ENCODE measurements at regions not wholly inside any gene's neighbourhood (a gene's known extent, or its start where the extent isn't known, plus 50 kb on each side); places are given as distances from the start of the nearest gene placed in this dataset.

GRCh38 chr12:124420041-124420995 is 125.4 kb downstream of the RFLNA start:
- TF ChIP-seq ZNF274 (IDR thresholded peaks at IDR 0.05; ENCODE audit: low read depth, low read length), result no peak
- no peak overlapping the region for H3K4me3 ChIP-seq (ENCODE audit: low read length)

DNA sequence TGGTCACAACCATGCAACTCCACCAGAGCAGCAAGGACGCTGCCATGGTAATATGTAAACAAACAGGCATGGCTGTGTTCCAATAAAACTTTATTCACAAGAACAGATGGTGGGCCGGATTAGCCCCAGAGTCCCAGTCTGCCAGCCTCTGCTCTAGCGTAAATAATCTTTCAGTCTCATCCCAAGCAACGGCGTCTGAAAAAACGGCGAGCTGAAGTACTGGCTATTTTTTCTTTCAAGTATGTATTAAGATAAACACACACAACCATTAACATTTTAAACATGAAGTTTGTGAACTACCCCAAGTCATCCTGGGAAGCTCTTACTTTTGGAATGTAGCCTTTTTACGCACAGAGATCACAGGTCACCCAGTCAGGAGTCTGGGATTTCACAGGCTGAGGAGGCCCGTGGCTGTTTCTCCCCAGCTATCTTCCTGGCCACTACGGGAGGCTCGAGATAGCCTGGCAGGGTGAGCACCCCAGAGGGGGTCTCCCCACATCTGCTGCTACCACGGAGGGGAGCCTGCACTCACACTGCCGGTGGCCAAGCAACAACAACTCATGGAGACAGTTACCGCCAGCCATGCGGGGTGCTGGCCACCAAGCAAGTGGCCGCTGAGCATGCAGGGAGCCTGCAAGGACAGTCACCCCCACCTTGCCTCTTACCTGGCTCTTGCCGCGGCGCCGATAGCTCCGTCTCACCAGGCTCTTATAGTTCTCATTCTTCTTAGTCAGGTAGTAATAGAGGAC is 124.6 kb downstream of the RFLNA start:
- no peak for TF ChIP-seq ZNF274 (IDR thresholded peaks at IDR 0.05; ENCODE audit: low read depth, low read length)
- no peak overlapping the region for H3K4me3 ChIP-seq (ENCODE audit: low read length)

GRCh38 chr12:124418791-124419190 is 123.9 kb downstream of the RFLNA start:
- H3K4me3 ChIP-seq (ENCODE audit: low read length), result no peak overlapping the region
- TF ChIP-seq ZNF274 (IDR thresholded peaks at IDR 0.05; ENCODE audit: low read depth, low read length), result no peak

DNA sequence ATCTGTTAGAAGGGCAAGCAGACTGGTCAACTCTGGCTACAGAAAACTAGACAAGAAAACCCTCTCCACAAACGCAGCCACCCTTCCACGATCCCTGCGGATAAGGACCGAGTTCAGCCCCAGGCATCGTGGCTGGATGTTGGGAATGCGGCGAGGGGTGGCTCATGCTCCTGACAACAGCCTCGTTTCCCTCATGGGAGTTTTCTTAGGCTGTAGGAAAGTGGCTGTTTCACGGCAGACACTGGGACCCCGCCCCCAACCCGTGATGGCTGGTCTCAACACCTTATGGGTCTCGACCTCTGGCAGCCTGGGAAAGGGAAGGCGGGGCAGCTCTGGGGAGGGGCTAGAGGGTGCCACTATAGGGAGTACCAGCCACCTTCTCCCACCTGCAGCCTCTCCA is 123.3 kb downstream of the RFLNA start:
- no peak overlapping the region for H3K4me3 ChIP-seq (ENCODE audit: low read length)
- TF ChIP-seq ZNF274 (IDR thresholded peaks at IDR 0.05; ENCODE audit: low read depth, low read length), result no peak

- TF ChIP-seq ZNF274 (IDR thresholded peaks at IDR 0.05; ENCODE audit: low read depth, low read length), result no peak
- no peak overlapping the region for H3K4me3 ChIP-seq (ENCODE audit: low read length)
Measured at GRCh38 chr12:124416516-124417395, 121.9 kb downstream of the RFLNA start.

DNA sequence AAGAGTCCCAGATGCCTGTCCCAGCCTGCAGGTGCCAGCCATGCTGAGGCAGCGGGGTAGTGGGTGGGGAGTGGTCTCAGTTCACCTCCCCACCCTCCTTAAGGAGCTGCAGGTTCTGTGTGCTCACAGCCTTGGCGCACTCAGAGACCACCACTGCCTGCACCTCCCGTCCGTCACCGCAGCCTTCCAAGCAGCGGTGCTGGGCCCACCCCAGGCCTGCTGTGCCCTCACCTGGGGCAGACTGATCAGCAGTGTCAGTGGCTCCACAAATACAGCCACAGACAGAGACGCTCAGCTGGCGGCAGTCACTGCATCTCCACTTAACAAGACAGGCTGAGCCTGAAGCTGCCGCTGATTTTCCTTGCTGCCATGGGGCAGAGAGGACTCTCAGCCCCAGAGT is 120.2 kb downstream of the RFLNA start:
- TF ChIP-seq ZNF274 (IDR thresholded peaks at IDR 0.05; ENCODE audit: low read depth, low read length), result no peak
- H3K4me3 ChIP-seq (ENCODE audit: low read length), result no peak overlapping the region

- H3K4me3 ChIP-seq (ENCODE audit: low read length), result no peak overlapping the region
- TF ChIP-seq ZNF274 (IDR thresholded peaks at IDR 0.05; ENCODE audit: low read depth, low read length), result no peak
Measured at GRCh38 chr12:124413915-124414314, 119.0 kb downstream of the RFLNA start.

DNA sequence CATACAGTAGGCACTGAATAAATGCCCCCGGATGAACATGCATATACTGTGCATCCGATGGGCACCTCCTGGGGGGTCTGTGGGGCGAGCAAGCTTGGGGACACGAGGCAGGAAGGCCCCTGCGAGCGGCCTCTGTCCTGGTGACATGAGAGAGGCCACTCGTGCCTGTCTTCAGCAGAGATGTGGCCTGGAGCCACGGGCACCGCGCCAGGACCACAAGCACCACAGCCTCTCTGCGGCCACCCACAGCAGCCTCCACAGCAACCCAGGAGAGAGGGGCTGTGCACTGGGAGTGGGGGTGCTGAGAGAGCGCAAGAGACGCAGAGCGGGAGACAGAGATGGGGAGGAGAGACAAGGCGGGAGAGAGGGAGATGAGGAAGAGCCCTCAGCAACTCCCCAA is 118.5 kb downstream of the RFLNA start:
- no peak overlapping the region for H3K4me3 ChIP-seq (ENCODE audit: low read length)
- no peak for TF ChIP-seq ZNF274 (IDR thresholded peaks at IDR 0.05; ENCODE audit: low read depth, low read length)

DNA sequence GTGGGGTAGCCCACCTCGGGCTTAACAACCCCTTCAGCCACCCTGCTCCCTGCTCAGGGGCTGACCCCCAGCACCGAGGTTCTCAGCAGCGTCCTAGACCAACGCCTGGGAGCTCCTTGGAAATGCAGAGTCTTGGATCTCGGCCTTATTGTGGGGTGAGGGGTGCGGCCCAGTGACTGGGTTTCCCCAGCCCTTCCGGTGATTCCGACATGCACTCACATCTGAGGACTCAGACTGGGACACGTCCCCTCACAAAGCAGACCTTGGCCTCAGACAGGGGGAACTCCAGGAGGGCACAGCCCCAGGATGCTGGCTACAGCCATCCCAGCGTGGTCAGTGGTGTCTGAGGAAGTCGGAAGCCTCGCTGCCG is 117.7 kb downstream of the RFLNA start:
- H3K4me3 ChIP-seq (ENCODE audit: low read length), result no peak overlapping the region
- no peak for TF ChIP-seq ZNF274 (IDR thresholded peaks at IDR 0.05; ENCODE audit: low read depth, low read length)

- no peak overlapping the region for H3K4me3 ChIP-seq (ENCODE audit: low read length)
- TF ChIP-seq ZNF274 (IDR thresholded peaks at IDR 0.05; ENCODE audit: low read depth, low read length), result no peak
Measured at GRCh38 chr12:124411953-124412645, 117.2 kb downstream of the RFLNA start.

- H3K4me3 ChIP-seq (ENCODE audit: low read length), result no peak overlapping the region
- TF ChIP-seq ZNF274 (IDR thresholded peaks at IDR 0.05; ENCODE audit: low read depth, low read length), result no peak
Measured at GRCh38 chr12:124411281-124411878, 116.5 kb downstream of the RFLNA start.

DNA sequence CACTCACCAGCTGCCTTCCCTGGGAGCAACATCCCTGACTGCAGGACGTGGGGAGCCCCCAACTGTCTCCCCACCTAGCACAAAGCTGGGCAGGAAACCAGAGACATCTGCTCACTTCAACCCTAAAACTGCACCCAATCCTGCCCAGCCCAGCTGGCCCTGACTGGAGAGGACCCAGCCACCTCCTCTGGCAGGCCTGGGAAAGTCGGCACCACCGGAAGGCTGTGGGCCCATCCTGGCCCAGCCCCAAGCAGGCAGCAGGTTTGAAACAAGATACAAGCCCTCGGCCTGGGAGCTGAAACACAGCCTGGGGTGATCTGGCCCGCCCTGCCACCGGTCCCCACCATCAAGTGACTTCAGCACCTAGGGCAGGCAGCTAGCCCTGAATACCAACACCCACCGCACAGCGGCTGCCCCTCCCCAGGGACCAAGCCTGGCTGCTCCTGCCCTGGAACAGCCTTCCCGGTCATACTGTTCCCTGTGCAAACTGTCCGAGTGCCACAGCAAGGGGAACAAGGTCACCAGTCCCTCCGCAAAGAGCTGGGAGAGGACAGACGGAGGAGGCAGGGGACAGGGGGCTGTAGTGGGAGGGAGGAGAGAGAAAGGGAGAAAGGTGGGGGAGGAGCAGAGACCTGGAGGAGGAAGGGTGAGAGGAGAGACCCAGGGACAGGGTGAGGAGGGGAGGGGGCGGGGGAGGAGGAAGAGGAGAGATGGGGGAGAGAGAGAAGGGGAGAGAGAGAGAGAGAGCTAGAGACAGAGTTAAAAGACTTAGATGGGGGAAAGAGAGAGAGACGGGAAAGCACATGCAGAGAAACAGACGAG is 115.7 kb downstream of the RFLNA start:
- H3K4me3 ChIP-seq (ENCODE audit: low read length), result no peak overlapping the region
- TF ChIP-seq ZNF274 (IDR thresholded peaks at IDR 0.05; ENCODE audit: low read depth, low read length), result no peak

Data from GM08714 (cell line).